WTC11 (cell line): ENCODE measurements at regions not wholly inside any gene's neighbourhood (a gene's known extent, or its start where the extent isn't known, plus 50 kb on each side); places are given as distances from the start of the nearest gene placed in this dataset.

Source experiments
- ATAC-seq: fragments of 200-7000 bp; cut with Tn5 transposase; 2 replicates; pipeline ENCODE4 v1.10.0; 2021; ENCODE audit warnings: mild to moderate bottlenecking, moderate library complexity
- CTCF ChIA-PET: fragments of 300-600 bp; sonication (Branson Sonifier 250); formaldehyde crosslinking; loops from one replicate; lab custom pipeline; 2021; ENCODE audit warnings: antibody characterized with exemption; lab: Charles Lee
- POLR2A ChIA-PET: fragments of 350-600 bp; sonication (Branson Sonifier 250); formaldehyde crosslinking; loops from one replicate; lab custom pipeline; 2021; ENCODE audit warnings: antibody characterized with exemption; lab: Charles Lee
- DNase-seq: peaks from one replicate; pipeline ENCODE4 v3.0.0; 2021; ENCODE audit warnings: low spot score
- H3K27ac Mint-ChIP-seq: 2 replicates; pipeline ENCODE4 v1.8.0; 2021; ENCODE audit warnings: mixed read lengths
- H3K27me3 Mint-ChIP-seq: 2 replicates; pipeline ENCODE4 v1.8.0; 2021; ENCODE audit warnings: low read depth, mild to moderate bottlenecking, moderate library complexity, mixed read lengths
- H3K36me3 Mint-ChIP-seq: 2 replicates; pipeline ENCODE4 v1.8.0; 2021; ENCODE audit warnings: mixed read lengths
- H3K4me1 Mint-ChIP-seq: 2 replicates; pipeline ENCODE4 v1.8.0; 2022; ENCODE audit warnings: mixed read lengths
- H3K4me3 Mint-ChIP-seq: 2 replicates; pipeline ENCODE4 v1.8.0; 2021; ENCODE audit warnings: mild to moderate bottlenecking, moderate library complexity, mixed read lengths
- H3K9me3 Mint-ChIP-seq: 2 replicates; pipeline ENCODE4 v1.8.0; 2021; ENCODE audit warnings: mixed read lengths
- ARID4B ChIP-seq: sonication (generic); formaldehyde crosslinking; IDR thresholded peaks from 2 replicates; pipeline ENCODE4 v1.8.0; 2023; ENCODE audit warnings: missing genetic modification reagents, mild to moderate bottlenecking, borderline replicate concordance
- CBFB ChIP-seq: sonication (generic); formaldehyde crosslinking; IDR thresholded peaks from 2 replicates; pipeline ENCODE4 v1.8.1; 2022; ENCODE audit warnings: mild to moderate bottlenecking, low read depth, missing genetic modification reagents
- CDX4 ChIP-seq: fragments of 250-450 bp; sonication (Bioruptor Pico); IDR thresholded peaks from 2 replicates; pipeline ENCODE4 v1.9.0; 2021; ENCODE audit warnings: moderate library complexity, mild to moderate bottlenecking, inconsistent platforms, borderline replicate concordance
- CREB1 ChIP-seq: sonication (generic); formaldehyde crosslinking; IDR thresholded peaks from 2 replicates; pipeline ENCODE4 v1.8.0; 2023; ENCODE audit warnings: mild to moderate bottlenecking, missing genetic modification reagents
- CTCF ChIP-seq: fragments of 200-600 bp; IDR thresholded peaks from 2 replicates; pipeline ENCODE4 v1.8.0; 2022; ENCODE audit warnings: antibody characterized with exemption
- ELF4 ChIP-seq: sonication (generic); formaldehyde crosslinking; IDR thresholded peaks from 2 replicates; pipeline ENCODE4 v1.8.1; 2022; ENCODE audit warnings: low read depth, mild to moderate bottlenecking, moderate library complexity, missing genetic modification reagents
- ETV6 ChIP-seq: sonication (generic); formaldehyde crosslinking; IDR thresholded peaks from 2 replicates; pipeline ENCODE4 v1.8.1; 2022; ENCODE audit warnings: mild to moderate bottlenecking, missing genetic modification reagents
- FOXP1 ChIP-seq: sonication (generic); formaldehyde crosslinking; IDR thresholded peaks from 2 replicates; pipeline ENCODE4 v1.8.0; 2022; ENCODE audit warnings: missing genetic modification reagents, mild to moderate bottlenecking, moderate library complexity, borderline replicate concordance
- GRHL2 ChIP-seq: fragments of 250-450 bp; sonication (Bioruptor Pico); IDR thresholded peaks from 2 replicates; pipeline ENCODE4 v1.8.0; 2022; ENCODE audit warnings: mild to moderate bottlenecking, moderate library complexity; ENCODE audit not compliant: insufficient replicate concordance, severe bottlenecking
- HMGXB4 ChIP-seq: sonication (generic); formaldehyde crosslinking; IDR thresholded peaks from 2 replicates; pipeline ENCODE4 v1.8.1; 2023; ENCODE audit warnings: mild to moderate bottlenecking, moderate library complexity, missing genetic modification reagents
- JAZF1 ChIP-seq: fragments of 250-450 bp; sonication (Bioruptor Pico); IDR thresholded peaks from 2 replicates; pipeline ENCODE4 v1.9.0; 2021; ENCODE audit warnings: moderate library complexity, mild to moderate bottlenecking, inconsistent platforms
- JUN ChIP-seq: sonication (generic); formaldehyde crosslinking; IDR thresholded peaks from 2 replicates; pipeline ENCODE4 v1.8.0; 2023; ENCODE audit warnings: mild to moderate bottlenecking, missing genetic modification reagents
- MAX ChIP-seq: sonication (generic); formaldehyde crosslinking; IDR thresholded peaks from 2 replicates; pipeline ENCODE4 v1.8.0; 2022; ENCODE audit warnings: mild to moderate bottlenecking, missing genetic modification reagents
- MXD4 ChIP-seq: fragments of 250-450 bp; sonication (Bioruptor Pico); IDR thresholded peaks from 2 replicates; pipeline ENCODE4 v1.8.0; 2021; ENCODE audit warnings: mild to moderate bottlenecking, moderate library complexity, borderline replicate concordance
- NFYB ChIP-seq: sonication (generic); formaldehyde crosslinking; conservative IDR thresholded peaks from 2 replicates; pipeline ENCODE4 v1.8.0; 2022; ENCODE audit warnings: low read depth, missing genetic modification reagents
- TEAD1 ChIP-seq: sonication (generic); formaldehyde crosslinking; IDR thresholded peaks from 2 replicates; pipeline ENCODE4 v1.8.0; 2022; ENCODE audit warnings: mild to moderate bottlenecking, missing genetic modification reagents
- ZBTB21 ChIP-seq: sonication (generic); formaldehyde crosslinking; IDR thresholded peaks from 2 replicates; pipeline ENCODE4 v1.8.1; 2023; ENCODE audit warnings: mild to moderate bottlenecking, missing genetic modification reagents, borderline replicate concordance
- ZNF317 ChIP-seq: sonication (generic); formaldehyde crosslinking; IDR thresholded peaks from 2 replicates; pipeline ENCODE4 v1.8.1; 2023; ENCODE audit warnings: low read depth, mild to moderate bottlenecking, moderate library complexity, missing genetic modification reagents, borderline replicate concordance
- ZNF396 ChIP-seq: fragments of 250-450 bp; sonication (Bioruptor Pico); IDR thresholded peaks from 2 replicates; pipeline ENCODE4 v1.8.0; 2021; ENCODE audit warnings: mild to moderate bottlenecking, moderate library complexity, borderline replicate concordance
- ZNF416 ChIP-seq: fragments of 250-450 bp; sonication (Bioruptor Pico); IDR thresholded peaks from 2 replicates; pipeline ENCODE4 v1.9.0; 2021; ENCODE audit warnings: mild to moderate bottlenecking, inconsistent platforms
- TF ChIP-seq, protein P1 (sequence below): sonication (generic); formaldehyde crosslinking; IDR thresholded peaks from 2 replicates; pipeline ENCODE4 v1.8.1; 2023; ENCODE audit warnings: mild to moderate bottlenecking, missing genetic modification reagents, borderline replicate concordance

GRCh38 chr10:129393812-129394211 is 73.2 kb upstream of the MGMT start (continued):
- TF ChIP-seq TEAD1 (CRISPR knock-in tag) (no peak), JUN (CRISPR knock-in tag) (no peak), MXD4 (CRISPR knock-in tag) (no peak), JAZF1 (CRISPR knock-in tag) (no peak), ELF4 (CRISPR knock-in tag) (no peak), CBFB (CRISPR knock-in tag) (no peak), CDX4 (CRISPR knock-in tag) (no peak), ZNF396 (no peak), GRHL2 (CRISPR knock-in tag) (no peak), ETV6 (CRISPR knock-in tag) (no peak), ZBTB21 (CRISPR knock-in tag) (no peak)
- TF ChIP-seq, protein P1, sequence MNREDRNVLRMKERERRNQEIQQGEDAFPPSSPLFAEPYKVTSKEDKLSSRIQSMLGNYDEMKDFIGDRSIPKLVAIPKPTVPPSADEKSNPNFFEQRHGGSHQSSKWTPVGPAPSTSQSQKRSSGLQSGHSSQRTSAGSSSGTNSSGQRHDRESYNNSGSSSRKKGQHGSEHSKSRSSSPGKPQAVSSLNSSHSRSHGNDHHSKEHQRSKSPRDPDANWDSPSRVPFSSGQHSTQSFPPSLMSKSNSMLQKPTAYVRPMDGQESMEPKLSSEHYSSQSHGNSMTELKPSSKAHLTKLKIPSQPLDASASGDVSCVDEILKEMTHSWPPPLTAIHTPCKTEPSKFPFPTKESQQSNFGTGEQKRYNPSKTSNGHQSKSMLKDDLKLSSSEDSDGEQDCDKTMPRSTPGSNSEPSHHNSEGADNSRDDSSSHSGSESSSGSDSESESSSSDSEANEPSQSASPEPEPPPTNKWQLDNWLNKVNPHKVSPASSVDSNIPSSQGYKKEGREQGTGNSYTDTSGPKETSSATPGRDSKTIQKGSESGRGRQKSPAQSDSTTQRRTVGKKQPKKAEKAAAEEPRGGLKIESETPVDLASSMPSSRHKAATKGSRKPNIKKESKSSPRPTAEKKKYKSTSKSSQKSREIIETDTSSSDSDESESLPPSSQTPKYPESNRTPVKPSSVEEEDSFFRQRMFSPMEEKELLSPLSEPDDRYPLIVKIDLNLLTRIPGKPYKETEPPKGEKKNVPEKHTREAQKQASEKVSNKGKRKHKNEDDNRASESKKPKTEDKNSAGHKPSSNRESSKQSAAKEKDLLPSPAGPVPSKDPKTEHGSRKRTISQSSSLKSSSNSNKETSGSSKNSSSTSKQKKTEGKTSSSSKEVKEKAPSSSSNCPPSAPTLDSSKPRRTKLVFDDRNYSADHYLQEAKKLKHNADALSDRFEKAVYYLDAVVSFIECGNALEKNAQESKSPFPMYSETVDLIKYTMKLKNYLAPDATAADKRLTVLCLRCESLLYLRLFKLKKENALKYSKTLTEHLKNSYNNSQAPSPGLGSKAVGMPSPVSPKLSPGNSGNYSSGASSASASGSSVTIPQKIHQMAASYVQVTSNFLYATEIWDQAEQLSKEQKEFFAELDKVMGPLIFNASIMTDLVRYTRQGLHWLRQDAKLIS (CRISPR knock-in tag): no peak
- TF ChIP-seq, all 79 proteins: peak for 0

- no peak overlapping the region for H3K27ac Mint-ChIP-seq
- DNase-seq (no peak), ATAC-seq (no peak)
- POLR2A ChIA-PET: no interaction called here
- no peaks in the 10 kb centered on the region for H3K9me3 Mint-ChIP-seq
- no peak overlapping the region for H3K4me3 Mint-ChIP-seq
- no peaks in the 10 kb centered on the region for H3K27me3 Mint-ChIP-seq
- H3K36me3 Mint-ChIP-seq: no peaks in the 10 kb centered on the region
- peaks cover 4% of the 10 kb centered on the region; the same call in 1 of the 2 replicates for H3K4me1 Mint-ChIP-seq
- TF ChIP-seq CREB1 (CRISPR knock-in tag) (no peak), FOXP1 (no peak), CDX4 (CRISPR knock-in tag) (no peak), HMGXB4 (no peak), JAZF1 (CRISPR knock-in tag) (no peak), MXD4 (CRISPR knock-in tag) (no peak), CTCF (no peak), ZNF317 (CRISPR knock-in tag) (no peak), NFYB (CRISPR knock-in tag) (no peak), ARID4B (CRISPR knock-in tag) (no peak), ZNF416 (CRISPR knock-in tag) (no peak), MAX (CRISPR knock-in tag) (no peak)
- CTCF ChIA-PET: no interaction called here
Observed at GRCh38 chr10:129394518-129395328, 72.3 kb upstream of the MGMT start.
